NCI-H2196 treated with DMSO at 0.1 percent for 48 hours (cell line): ENCODE measurements at regions not wholly inside any gene's neighbourhood (a gene's known extent, or its start where the extent isn't known, plus 50 kb on each side); places are given as distances from the start of the nearest gene placed in this dataset.
A peak's percentile ranks its signal among the peaks of the same experiment; 100 is the strongest.

Experiments
- DNase-seq: peaks from one replicate; lab custom pipeline; 2025; ENCODE audit not compliant: unreplicated experiment; lab: John Stamatoyannopoulos, UW

GRCh38 chr9:38315085-38315595 is 77.4 kb upstream of the ALDH1B1 start:
- peak; percentile 66 for DNase-seq

- DNase-seq, result no peak
These were observed 79.1 kb upstream of the ALDH1B1 start for GRCh38 chr9:38313421-38313820.

GRCh38 chr9:38312406-38312805 is 80.1 kb upstream of the ALDH1B1 start:
- no peak for DNase-seq

GRCh38 chr9:38311382-38312270 is 80.9 kb upstream of the ALDH1B1 start:
- DNase-seq, result no peak

GRCh38 chr9:38309324-38310195 is 82.9 kb upstream of the ALDH1B1 start:
- no peak for DNase-seq

GRCh38 chr9:38308136-38308535 is 84.4 kb upstream of the ALDH1B1 start:
- no peak for DNase-seq

GRCh38 chr9:38306899-38307298 is 85.6 kb upstream of the ALDH1B1 start:
- DNase-seq, result no peak

- no peak for DNase-seq
These were observed 86.9 kb upstream of the ALDH1B1 start for GRCh38 chr9:38305582-38305981.

- DNase-seq, result no peak
These were observed 91.0 kb upstream of the ALDH1B1 start for GRCh38 chr9:38301376-38302106.

GRCh38 chr9:38299856-38300255 is 92.6 kb upstream of the ALDH1B1 start:
- no peak for DNase-seq

GRCh38 chr9:38298904-38299303 is 93.6 kb upstream of the ALDH1B1 start:
- no peak for DNase-seq

- no peak for DNase-seq
These were observed 94.0 kb upstream of the ALDH1B1 start for GRCh38 chr9:38298503-38298902.

GRCh38 chr9:38296807-38297206 is 95.7 kb upstream of the ALDH1B1 start:
- DNase-seq, result no peak

GRCh38 chr9:38295764-38296163 is 96.7 kb upstream of the ALDH1B1 start:
- DNase-seq, result no peak

- DNase-seq, result no peak
These were observed 98.1 kb upstream of the ALDH1B1 start for GRCh38 chr9:38294220-38294960.

GRCh38 chr9:38293022-38293421 is 99.5 kb upstream of the ALDH1B1 start:
- DNase-seq, result no peak

GRCh38 chr9:38292480-38292879 is 100.0 kb upstream of the ALDH1B1 start:
- no peak for DNase-seq

- DNase-seq, result no peak
These were observed 102.6 kb upstream of the ALDH1B1 start for GRCh38 chr9:38289866-38290245.

GRCh38 chr9:38289236-38289865 is 103.2 kb upstream of the ALDH1B1 start:
- no peak for DNase-seq

GRCh38 chr9:38288502-38288901 is 104.0 kb upstream of the ALDH1B1 start:
- no peak for DNase-seq
